ENCODE measurements at regions not wholly inside any gene's neighbourhood (a gene's known extent, or its start where the extent isn't known, plus 50 kb on each side); places are given as distances from the start of the nearest gene placed in this dataset.

DNA sequence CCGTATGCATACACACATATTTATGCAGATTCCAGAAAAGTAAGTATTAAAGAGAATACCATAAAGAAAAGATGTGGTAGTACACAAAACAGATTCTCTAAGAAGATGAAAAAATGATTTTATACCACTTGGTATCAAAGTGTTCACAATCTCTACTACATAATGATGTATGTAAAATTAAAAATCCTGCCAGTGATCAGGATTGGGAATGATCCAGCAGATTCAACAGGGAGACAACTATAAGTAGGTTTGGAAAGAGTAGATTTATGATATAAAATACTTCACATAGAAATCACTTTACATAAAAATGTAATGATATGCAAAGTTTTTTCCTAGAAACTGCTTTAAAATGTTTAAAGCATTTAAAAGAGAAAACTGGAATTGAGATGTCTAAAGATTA, 447.0 kb downstream of the CNTNAP4 start:
- TF ChIP-seq GATA2 (IDR thresholded peaks at IDR 0.05; ENCODE audit: low read depth, low read length) (no peak), GATA3 (IDR thresholded peaks at IDR 0.05; ENCODE audit: low read depth, low read length) (no peak)
